AML-193 (cell line): ENCODE measurements at regions not wholly inside any gene's neighbourhood (a gene's known extent, or its start where the extent isn't known, plus 50 kb on each side); places are given as distances from the start of the nearest gene placed in this dataset.

Source experiments
- DNase-seq, 2 experiments: peaks; one replicate each; lab custom pipeline; 2025; lab: John Stamatoyannopoulos, UW

GRCh38 chr17:79420318-79421243 lies 190.3 kb downstream of the RBFOX3 start:
- no peak for DNase-seq

GRCh38 chr17:79417476-79417988 lies 193.3 kb downstream of the RBFOX3 start:
- no peak for DNase-seq

- DNase-seq: no peak
These were observed 194.9 kb downstream of the RBFOX3 start for GRCh38 chr17:79415909-79416308.

- DNase-seq: no peak
These were observed 195.5 kb downstream of the RBFOX3 start for GRCh38 chr17:79415365-79415764.

- no peak for DNase-seq
These were observed 196.0 kb downstream of the RBFOX3 start for GRCh38 chr17:79414793-79415211.

GRCh38 chr17:79414063-79414792 lies 196.6 kb downstream of the RBFOX3 start:
- DNase-seq: no peak

GRCh38 chr17:79413611-79414010 lies 197.2 kb downstream of the RBFOX3 start:
- no peak for DNase-seq

- no peak for DNase-seq
These were observed 197.9 kb downstream of the RBFOX3 start for GRCh38 chr17:79412886-79413390.

GRCh38 chr17:79412110-79412509 lies 198.7 kb downstream of the RBFOX3 start:
- DNase-seq: no peak

- no peak for DNase-seq
These were observed 199.4 kb downstream of the RBFOX3 start for GRCh38 chr17:79411419-79411818.

GRCh38 chr17:79410681-79411080 lies 200.2 kb downstream of the RBFOX3 start:
- no peak for DNase-seq

- DNase-seq: no peak
These were observed 202.6 kb downstream of the RBFOX3 start for GRCh38 chr17:79408251-79408650.

GRCh38 chr17:79407385-79407784 lies 203.5 kb downstream of the RBFOX3 start:
- no peak for DNase-seq

GRCh38 chr17:79406316-79406715 lies 204.5 kb downstream of the RBFOX3 start:
- DNase-seq: no peak

- no peak for DNase-seq
These were observed 205.0 kb downstream of the RBFOX3 start for GRCh38 chr17:79405823-79406222.

- DNase-seq: no peak
These were observed 206.5 kb downstream of the RBFOX3 start for GRCh38 chr17:79404136-79404911.

- no peak for DNase-seq
These were observed 208.9 kb downstream of the RBFOX3 start for GRCh38 chr17:79401704-79402674.

GRCh38 chr17:79400989-79401703 lies 209.7 kb downstream of the RBFOX3 start:
- DNase-seq: peak; percentile 54 to 59

GRCh38 chr17:79399610-79400144 lies 211.2 kb downstream of the RBFOX3 start:
- no peak for DNase-seq

GRCh38 chr17:79398441-79398840 lies 212.4 kb downstream of the RBFOX3 start:
- DNase-seq: no peak
